ENCODE measurements at regions not wholly inside any gene's neighbourhood (a gene's known extent, or its start where the extent isn't known, plus 50 kb on each side); places are given as distances from the start of the nearest gene placed in this dataset.

DNA sequence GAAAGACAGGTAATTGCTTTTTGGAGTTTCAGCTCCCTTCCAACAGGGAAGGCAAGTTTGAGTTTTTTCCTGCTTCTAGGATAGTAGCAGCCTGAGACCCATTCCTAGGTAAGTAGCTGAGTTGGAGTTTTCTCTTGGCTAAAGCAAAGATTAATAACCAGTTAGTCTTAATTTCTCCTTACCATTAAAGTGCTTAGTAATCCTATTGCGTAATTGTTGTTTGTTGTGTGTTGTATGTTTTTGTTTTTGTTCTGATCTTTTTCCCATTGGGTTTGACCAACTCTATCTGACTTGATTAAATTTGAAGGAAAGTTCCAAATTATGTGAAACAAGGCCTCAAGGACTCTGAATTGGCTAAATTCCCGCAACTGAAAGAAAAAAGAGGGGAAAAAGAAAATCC lies 83.5 kb downstream of the TBX22 start:
- no peak for DNase-seq

DNA sequence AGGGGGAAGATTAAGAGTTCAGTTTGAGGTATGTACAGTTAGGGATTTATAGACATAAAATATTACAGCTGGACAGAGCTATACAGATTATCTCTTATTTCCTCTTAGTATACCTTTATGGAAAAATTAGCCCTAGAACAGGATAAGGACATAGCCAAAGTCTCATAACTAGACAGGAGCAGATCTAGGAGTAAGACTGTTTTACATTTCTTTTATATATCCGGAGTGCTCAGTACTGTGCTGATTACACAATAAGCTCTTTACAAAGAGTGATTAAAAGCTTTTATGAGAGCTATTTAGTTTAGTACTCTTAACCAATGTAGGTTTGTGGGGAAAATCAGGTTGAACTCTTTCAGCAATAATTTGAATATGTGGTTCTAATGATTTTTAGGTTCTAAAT lies 105.8 kb downstream of the TBX22 start:
- no peak for DNase-seq

DNA sequence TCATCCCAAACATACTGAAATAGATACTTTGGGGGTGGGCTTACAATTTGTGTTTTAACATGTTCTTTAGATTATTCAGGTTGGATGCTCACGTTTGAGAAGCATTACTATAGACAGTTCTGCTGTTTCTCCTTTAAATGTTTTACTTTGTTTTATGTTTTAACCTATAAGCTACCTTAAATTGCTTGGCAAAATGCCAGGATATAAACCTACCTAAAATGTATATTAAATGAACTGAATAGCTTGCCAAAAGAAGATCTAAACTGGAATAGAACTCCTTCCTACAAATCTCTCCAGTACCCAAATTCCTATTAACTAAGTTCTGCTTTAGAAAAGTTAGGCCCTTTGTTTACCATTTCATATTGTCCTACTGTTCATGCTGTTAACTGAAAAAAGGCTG lies 124.4 kb downstream of the TBX22 start:
- no peak for DNase-seq

DNA sequence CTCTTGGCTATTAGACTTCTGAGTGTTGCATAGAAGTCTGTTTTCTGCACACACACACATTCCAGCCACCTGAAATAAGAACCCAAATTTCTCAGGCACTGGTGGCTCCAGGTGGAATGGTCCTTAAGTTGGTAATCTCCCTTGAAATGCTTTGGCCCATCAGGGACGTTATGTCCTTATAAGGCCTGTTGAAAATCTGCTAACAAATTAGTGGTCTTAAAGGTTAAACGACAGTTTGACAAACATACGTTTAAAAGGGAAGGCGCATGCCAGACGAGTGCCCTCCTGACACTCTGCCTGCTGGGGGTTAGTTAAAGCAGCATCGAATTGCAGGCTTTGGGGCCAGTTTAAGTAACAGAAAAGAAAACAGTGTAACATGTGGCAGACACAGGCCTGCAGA lies 125.0 kb downstream of the TBX22 start:
- no peak for DNase-seq

DNA sequence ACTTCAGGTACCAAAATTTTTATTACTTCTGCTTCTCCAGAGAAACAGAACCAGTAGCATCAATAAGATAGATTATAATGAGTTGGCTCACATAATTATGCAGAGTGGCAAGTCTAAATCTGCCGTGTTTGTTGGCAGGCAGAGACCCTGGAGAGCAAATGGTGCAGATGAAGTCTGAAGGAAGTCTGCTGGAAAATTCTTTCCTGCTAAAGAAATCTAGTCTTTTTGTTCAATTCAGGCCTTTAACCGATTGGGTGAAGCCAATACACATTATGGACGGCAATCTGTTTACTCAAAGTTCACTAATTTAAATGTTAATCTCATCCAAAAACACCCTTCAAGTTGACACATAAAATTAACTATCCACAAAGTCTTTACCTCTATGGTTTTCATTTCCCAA lies 156.0 kb downstream of the TBX22 start:
- no peak for DNase-seq

DNA sequence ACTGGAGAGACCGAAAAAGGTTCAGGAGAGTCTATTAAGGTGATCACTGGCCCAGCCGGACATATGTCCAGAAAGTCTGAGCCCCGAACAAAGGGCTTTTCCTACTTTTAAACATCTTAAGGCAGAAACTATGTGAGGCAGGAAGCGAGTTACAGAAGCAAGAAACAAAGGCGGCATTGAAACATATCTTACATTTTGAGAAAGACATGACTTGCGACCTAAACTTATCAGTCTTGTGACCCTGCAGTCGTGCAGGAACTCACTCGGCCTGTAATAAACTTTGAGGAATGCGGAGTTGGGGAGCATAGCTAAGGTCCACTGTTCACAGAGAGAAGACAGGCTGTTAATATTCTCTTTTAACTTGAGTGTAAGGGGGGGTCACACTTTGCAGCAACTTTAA lies 158.7 kb downstream of the TBX22 start:
- DNase-seq, result no peak

DNA sequence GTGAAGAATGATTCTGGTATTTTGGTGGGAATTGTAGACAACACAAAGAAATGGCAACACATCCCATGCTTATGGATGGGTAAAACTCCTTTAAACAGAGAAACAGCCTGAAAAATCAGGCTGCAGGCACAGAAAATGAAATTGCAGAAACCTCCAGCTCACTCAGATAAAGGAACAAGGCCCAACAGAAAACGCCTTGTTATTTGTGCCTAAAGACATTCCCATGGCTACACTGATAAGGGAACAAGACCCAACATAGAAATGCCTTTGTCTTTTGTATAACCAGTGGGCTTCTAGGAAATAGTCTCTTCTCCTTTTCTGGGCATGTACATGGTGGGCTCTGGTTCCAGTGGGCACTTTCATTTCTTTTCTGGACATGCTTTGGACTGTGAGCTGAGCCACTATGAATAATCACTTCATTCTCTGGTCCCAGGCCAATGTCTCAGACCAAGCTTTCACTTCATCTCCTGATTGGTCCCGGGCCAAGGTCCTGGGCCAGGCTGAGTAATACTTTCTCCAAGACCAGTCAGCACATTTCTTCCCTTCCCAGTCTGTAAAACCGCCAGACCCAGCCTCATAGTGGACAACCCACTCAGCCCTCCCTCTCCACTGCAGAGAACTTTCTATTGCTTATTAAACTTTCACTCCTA lies 160.5 kb downstream of the TBX22 start:
- DNase-seq, result no peak

DNA sequence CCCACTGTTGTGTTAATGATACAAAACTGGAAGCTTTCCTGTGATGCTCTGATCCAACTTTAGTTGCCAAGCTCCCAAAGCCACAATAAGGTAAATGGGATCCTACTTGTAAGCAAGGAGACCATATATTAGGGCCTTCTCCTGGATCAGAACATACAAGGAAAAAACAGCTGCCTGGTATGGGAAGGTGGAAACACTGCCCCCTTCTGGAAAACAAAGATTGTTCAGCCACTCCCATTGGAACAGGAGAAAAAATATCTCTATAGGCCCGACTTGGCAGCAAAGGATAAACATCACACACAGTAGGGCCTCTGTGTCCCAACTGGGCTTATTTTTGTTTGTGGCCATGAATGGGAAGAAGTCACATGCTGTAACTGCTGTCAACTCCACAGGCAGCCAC lies 166.5 kb downstream of the TBX22 start:
- no peak for DNase-seq

DNA sequence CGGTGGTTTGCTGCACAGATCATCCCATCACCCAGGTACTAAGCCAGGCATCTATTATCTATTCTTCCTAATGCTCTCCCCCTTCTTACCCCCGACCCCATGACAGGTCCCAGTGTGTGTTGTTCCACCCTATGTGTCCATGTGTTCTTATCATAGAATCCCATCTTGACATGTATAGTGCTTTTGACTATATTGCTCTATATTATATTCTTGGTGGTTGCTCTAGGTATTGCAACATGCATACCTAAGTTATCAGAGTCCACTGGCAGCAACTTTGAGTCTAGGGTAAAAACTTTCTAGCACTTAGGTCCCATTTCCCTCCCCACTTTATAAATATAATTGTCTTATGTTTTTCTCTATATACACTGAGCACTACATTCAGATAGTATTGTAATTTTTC lies 170.3 kb downstream of the TBX22 start:
- no peak for DNase-seq

DNA sequence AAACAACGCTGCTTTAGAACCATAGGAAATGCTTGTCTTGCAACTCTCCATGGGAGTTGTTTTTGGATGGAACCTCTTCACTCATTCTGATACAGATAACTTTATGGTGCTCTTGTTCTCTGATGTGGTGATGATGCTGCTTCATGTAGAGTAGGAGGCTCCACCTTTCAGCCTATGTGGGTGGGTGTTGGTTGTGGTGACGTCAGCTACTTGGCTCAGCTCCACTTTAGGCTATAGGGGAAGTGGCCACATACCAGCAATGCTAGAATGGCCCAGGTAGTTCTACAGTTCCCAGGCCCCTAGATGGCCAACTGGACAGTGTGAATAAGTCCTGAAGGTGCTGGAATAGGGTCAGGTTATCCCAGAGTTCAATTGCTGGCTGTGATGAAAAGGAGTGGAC lies 192.1 kb downstream of the TBX22 start:
- DNase-seq, result no peak

DNA sequence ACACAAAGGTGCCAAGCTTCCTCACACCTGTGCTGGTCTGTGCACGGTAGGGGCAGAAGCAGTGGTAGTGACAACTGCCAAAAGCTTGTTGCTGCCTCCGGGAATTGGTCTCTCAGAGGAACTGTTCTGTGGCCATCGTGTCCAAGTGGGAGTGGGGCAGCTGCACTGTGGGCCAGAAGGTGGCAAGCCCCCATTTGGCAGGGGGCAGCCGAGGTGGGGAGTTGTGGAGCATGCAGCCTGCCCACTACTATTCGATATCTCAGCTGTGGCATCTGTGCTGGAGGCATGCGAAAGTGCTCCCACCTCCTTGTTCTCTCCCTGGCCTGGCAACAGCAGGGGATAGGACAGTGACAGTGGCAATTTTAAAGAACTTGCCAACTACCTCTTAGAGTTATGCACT lies 192.8 kb downstream of the TBX22 start:
- DNase-seq, result no peak

DNA sequence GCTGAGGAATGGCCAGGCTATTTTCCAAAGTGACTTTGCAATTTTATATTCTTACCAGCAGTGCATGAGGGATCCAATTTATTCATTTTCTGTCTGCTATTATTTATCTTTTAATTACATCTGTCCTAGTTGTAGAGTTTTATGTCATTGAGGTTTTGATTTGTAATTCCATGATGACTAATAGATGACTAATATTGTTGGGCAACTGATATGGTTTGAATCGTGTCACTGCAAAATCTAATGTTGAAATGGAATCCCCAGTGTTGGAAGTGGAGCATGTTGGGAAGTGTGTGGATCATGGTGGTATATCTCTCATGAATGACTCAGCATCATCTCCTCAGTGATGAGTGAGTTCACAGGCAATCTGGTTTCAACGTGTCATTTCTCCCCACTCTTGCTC lies 201.5 kb downstream of the TBX22 start:
- DNase-seq, result no peak

DNA sequence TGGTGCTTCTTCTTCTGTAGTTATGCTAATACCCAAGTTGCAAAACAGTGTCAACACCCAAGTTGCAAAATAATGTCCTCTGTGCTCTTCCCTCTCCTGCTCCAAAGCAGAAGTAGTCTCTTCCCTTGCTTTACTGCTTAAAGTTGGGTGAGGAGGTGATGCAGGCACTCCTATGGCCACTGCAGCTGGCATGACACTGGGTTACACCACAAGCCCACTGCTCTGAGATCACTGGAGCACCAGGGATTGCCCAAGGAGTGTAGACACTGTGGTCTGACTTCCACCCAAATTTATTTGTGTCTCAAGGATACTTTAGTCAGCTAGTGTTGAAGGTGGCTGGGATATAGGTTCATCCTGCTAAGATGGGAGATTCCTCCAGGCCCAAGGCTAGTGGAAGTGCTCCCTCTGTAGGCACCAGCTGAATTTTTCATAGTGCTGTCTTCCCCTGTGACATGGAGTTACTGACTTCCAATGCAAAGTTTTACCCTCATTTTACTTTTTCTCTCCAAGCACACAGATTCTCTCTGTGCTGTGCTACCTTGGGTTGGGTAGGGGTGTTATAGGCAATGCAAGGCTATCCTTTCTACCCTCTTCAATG lies 196.2 kb upstream of the TENT5D start:
- DNase-seq, result no peak

DNA sequence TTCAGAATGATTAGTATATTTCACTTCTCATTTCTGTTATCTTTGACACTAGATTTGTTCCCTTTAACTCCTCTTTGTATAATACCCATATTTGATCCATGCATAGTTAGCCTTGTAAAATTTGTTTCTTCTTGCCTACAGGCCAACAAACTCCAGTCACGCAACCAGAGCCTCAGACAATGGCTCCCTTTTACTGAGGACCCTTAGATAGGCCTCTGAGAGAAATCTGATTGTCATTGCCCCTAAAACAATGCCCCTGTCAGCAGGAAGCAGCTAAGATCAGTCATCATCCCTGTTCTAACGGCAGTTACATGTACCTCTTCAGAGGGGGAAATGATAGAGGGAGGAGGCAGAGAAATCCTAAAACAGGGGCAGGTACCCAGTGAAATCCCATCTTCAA lies 190.6 kb upstream of the TENT5D start:
- no peak for DNase-seq

DNA sequence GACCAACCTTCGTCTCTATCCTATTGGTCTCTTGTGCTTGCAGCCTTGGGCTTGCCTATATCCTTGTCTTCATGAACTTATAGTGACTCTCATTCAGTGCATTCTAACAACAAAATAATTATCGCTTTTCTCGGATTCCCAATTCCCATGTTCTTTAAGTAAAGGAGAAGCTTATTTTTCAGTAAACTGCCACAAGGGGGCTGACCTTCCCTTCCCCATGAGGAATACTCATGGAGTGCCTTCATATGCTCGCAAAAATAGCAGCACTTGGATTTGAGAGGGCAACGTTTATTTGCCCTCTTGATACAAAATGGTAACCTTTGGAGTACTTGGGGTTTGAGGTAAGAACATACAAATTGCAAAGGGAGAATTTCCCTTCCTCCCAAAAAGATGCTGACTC lies 183.2 kb upstream of the TENT5D start:
- DNase-seq, result no peak

DNA sequence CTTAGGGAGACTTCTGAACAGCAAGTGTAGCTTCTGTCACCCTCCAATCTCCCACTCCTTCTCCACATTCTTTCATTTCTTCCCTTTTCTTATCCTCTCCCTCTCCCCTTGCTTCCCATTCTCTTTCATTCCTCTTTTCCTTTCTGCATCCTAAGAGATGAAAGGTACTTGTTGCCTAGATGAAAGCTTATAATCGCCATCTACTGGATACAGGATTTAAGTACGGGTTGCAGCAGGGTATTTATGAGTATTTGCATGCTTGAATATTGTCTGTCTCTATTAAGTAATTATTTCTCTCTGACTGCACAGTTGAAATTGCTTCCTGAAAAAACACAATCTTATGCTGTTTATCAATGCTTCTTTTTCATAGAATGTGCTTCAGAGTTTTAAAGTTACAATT lies 174.0 kb upstream of the TENT5D start:
- DNase-seq, result no peak

DNA sequence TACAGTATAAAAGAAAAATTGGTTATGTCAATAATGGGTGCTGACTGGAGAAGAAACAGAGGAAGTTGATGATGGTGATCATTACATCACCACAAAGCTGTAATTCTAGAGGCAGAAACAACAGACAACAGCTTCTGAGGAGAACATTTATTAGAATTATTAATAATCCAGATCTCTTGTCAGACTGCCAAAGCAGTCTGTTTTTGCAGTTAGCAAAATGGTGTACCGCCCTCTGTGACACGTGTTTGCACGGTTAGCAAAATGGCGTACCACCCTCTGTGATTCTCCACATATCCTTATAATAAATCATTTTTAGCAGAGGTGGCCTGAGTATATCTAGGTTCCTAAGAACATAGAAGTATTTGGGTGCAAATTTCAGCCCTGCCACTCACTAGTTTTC lies 154.0 kb upstream of the TENT5D start:
- no peak for DNase-seq

DNA sequence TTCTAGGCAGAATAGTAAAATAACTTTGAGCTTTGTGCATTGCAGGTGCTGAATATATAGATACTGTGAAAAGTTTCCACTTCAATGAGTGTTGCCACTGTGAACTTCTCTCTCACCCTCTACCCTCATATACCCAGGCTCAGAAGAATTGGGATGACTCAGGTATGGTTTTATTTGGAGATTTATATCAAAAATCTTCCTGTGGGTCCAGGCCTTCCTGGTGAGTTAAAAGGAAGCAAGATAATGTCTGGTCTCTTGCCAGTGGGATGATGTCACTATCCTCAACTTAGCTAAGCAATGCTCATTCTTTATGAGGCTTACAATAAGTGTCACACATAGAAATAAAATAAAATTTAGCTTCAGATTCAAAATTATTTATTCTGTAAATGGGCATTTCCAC lies 153.3 kb upstream of the TENT5D start:
- no peak for DNase-seq

DNA sequence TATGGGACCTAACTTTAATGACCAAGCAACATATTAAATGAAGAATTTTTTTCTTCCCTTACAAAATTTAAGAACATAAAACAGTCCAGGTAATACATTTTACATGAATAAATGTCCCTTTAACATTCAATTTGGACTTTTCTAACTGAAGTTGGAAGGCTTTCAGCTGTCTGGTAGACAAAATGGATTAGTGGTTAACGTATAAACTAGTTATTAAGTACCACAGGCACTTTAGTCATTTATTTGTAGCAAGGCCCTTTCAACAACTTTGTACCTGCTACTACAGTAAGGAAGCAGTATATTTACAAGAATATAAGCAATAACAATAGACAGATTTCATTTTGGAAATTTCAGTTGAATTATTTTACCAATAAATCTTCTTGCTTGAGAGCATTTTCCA lies 152.5 kb upstream of the TENT5D start:
- DNase-seq, result no peak

DNA sequence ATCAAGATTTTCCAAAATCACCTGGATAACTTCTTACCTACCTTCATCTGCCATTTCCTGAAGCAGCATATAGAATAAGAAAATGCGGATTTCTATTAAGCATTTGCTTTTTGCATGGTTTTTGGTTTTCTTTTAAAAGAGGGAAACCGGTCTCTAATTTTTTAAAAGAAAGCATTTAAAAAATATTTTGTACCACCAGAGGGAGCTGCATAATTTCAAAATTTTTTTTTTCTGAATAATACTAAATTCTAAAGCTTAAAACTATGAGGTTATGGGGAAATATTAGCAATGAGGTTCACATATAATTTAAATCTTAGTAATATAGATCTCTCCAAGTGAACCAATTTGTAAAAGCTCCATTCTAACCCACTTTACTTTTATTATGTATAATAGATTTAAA lies 137.7 kb upstream of the TENT5D start:
- no peak for DNase-seq

DNA sequence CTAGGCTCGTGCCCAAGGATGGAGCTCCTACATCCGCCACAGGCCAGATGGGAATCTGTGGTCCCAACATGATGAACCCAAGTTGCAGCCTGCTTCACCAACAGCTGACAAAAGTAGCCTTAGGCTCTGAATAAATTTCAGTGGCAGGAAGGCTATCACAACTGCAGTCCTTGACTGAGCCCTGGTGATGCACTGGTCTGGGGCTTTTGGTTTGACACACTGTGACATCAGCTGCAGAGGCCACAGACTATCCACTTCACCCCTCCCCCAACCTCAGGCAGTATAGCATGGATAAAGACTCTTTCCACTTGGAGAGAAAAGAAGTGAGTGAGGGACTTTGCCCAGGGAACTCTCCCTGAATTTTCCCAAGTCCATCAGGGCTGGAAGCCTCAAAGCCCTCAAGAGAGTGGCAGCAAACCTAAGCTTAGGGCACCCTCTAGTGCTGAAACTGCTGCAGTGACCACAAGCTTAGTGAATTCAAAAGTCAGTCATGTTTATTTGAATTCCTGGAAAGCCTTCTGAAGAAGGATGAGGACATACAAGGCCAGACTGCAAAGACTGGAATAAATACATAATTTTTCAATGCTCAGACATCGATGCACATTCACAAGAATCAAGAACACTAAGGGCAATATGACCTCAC lies 135.0 kb upstream of the TENT5D start:
- DNase-seq, result no peak

DNA sequence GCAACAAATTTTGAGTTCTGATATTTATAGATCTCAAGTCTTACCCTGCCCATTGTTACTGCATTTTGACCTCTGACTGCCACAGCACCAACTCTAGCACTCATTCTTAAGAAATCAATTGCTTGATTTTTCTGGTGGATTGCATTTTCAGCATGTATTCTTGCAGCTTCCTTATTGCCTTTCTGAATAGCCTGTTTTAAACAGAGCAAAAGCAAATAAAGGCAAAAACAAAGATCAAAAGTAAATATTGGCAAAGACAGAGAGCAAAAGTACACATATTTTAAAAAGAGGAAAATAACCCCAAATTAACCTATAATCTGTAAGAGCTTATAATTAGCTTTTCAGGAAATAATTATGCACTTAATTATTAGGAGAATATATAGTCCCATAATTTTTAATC lies 129.4 kb upstream of the TENT5D start:
- DNase-seq, result no peak

DNA sequence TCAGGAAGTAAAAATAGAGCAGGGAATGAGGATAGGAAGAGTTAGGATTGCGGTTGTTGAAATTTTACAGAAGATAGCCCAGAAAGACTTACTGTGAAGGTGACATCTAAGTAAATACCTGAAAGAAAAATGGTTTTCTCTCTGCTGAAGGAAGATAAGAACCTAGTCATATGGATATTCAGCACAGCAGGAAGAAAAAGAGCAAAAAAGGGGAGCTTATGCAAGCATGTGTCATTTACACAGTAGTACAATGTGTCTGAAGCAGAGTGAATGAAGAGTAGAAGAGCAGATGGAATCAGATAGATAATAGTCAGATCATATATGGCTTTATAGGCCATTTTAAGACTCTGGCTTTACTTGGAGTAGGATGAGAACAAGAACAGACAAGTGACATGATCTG lies 126.9 kb upstream of the TENT5D start:
- no peak for DNase-seq

DNA sequence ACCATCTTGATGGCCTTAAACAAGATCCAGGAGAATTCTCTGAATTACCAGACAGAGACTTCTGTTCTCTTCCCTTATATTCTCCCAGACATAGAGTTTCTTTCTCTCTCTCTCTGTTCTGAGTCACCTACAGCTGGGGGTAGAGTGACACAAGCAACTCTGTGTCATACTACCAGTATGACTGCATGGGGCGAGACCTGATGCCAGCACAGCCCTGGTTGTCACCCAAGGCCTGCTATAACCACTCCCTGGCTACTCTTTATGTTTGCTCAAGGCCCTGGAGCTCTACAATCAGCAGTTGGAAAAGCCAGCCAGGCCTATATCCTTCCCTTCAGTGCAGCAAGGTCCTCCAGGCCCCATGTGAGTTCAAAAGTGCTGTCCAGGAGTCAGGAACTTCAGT lies 114.2 kb upstream of the TENT5D start:
- no peak for DNase-seq
